HG03025 (cell line): ENCODE measurements at regions not wholly inside any gene's neighbourhood (a gene's known extent, or its start where the extent isn't known, plus 50 kb on each side); places are given as distances from the start of the nearest gene placed in this dataset.

Experiments used
- ATAC-seq: cut with Tn5 transposase; IDR thresholded peaks from one replicate; pipeline ENCODE4 v1.9.1; 2021; ENCODE audit warnings: mild to moderate bottlenecking, moderate library complexity; ENCODE audit not compliant: unreplicated experiment, low FRiP score

DNA sequence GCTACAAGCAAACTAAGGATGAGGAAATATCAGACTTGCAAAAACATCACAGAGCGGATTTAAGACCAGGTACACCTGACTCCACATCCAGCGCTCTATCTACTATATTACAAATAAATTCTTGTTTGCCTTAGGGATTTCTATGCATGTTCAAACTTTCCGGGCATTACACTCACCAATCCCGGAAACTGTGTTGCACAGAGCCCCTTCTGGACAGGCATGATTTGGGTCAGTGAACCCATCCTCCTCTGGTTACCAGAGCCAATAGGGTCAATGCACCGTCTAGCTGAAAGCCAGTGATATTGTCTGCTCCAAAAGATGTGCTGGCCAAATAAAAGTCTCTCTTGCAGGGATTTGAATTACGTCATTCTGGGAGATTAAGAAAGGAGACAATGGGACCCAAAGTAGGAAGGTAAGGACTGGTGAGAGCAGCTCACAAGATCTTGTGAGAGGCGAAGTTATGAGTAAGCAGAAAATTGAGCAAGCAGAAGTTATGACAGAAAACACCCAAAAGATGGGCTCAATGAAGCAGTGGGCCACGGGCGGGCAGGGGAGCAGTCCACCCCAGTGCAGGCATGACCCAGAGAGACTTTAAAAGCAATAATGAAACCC, 155.8 kb upstream of the RAI14 start:
- ATAC-seq: no peak

DNA sequence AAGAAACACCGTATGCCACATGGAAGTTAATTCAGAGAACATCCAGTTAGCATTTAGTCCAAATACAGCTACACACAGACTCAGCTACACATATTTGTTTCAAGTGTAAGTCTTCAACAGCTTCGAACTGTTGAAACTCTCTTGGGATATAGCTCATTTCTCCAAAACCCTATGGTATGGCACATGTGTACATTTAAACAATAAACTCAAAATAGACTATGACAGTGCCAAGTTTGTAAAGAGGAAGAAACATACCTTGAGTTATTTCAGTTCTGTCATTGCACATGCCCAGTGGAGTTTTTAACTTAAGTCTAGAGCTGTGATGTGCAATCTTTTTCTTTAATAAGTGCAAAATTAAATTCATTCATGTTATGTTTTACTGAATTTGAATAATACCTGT, 155.1 kb upstream of the RAI14 start:
- no peak for ATAC-seq

DNA sequence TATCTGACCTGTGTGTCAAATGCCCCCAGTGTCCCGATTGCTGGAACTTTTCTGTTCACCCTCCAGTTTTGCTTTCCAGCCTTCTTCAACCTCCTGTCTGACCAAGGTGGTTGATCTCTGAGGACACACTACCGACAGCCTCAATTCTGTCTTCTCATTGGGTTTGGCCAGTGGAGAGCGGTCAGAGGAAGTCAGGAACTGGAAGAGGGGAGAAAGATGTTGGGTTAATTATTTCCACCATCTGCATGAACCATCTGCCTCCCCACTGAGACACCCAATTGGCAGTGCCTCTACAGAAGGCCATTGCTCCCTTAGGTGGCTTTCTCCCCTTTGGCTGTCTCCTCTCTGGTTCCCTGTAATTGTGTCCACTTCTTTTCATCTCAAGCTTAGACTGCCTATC, 154.3 kb upstream of the RAI14 start:
- ATAC-seq: no peak

DNA sequence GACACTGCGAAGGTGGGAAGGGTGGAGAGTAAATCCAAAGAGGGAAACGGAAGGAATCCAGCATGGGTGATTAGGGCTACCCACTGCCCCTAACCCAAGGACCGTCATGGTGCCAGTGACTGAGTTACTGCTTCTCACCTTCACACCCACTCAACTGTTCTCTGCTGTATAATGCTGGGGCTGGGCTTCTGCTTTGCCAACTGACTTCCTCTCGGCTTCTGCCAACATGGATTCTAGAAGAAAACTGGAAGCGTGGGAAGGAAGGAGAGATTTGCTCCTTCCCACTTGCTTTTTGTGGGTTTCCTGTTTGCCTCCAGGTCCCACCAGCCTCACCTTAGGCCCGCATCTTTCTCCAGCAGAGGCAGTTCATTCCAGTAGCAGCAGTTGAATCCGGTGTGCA, 153.5 kb upstream of the RAI14 start:
- ATAC-seq: no peak

DNA sequence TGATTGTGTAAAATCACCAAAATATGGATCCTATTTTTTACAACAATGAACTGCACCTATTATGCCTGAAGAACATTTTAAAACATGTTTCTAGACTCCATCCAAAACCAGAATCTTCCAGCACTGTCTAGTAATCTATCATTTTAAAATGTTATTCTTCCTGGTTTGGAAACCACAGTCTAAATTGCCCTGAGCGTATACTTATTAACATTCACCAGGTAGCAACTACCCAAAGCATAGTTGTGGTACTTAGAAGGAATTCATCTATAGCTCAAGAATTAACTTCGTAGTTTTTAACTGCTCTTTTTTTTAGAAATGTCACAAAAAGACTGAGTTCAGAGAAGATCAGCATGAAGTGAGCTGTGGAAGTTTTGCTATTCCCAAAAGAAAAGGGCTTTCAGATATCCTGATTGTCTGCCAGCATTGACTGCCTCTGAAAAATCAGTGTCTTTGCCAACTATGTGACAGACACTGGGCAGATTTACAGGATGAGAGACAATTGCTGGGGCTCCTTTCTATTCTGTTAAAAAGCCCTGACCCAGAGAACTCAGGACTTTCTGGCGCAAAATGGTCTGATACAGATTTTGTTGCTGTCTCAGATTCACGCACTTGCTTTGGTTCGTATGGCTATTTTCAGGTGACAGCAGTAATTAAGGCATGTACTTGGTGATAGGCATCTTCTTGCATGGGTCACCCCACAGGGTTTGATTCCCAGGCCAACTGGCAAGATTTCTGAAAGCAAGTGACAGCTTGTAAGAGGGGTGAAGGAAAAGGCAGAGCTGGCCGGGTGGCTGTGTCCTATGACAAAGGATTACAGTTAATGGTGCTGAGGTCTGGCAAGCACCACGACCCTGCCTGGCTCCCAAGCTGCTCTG, 152.5 kb upstream of the RAI14 start:
- ATAC-seq: no peak

DNA sequence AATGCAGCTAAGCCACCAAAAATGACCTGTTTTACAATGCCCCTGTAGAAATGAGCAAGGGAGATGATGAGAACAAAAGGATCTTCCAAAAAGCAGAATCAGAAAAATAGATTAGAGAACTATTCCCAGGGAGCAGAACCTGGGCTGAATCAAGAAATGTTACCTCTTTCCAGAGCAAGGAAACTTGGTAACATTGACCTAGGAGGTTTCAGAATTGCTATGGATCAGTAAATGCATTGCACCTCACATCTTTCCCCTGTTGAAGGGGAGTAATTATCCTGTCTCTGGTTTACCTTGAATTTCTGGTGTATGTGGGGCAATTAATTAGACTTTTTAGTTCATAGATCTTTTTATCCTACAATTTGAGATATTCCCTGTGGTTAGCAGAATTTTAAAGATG, 151.2 kb upstream of the RAI14 start:
- ATAC-seq: no peak

DNA sequence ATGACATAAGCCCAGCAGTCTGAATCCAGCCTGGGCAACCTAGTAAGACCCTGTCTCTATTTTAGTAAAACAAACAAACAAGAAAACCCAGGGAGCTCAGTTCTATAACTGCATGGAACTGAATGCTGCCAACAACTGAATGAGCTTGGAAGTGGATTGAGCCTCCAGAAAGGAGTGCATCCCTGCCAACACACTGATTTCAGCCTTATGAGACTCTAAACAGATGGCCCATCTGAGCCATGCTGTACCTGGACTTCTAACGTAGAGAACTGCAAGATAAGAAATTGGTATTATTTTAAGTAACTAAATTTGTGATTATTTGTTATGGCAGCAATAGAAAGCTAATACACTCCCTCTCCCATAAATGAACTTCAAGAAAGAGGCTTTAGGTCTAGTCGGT, 150.4 kb upstream of the RAI14 start:
- no peak for ATAC-seq

DNA sequence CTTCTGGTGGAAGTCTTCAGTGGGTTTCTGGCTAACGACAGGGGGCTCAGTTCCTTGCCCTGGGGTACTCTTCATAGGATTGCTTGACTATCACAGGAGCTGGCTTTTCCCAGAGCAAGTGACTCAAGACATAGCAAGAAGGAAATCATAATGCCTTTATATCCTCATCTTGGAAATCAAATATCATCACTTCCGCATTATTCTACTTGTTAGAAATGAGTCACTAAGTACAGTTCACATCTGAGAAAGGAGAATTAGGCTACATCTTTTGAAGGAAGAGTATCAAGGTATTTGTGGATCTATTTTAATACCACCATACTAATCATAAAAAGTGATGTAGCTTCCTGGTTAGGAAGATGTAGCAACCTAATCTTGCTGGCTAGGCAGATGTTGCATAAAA, 148.2 kb upstream of the RAI14 start:
- no peak for ATAC-seq

DNA sequence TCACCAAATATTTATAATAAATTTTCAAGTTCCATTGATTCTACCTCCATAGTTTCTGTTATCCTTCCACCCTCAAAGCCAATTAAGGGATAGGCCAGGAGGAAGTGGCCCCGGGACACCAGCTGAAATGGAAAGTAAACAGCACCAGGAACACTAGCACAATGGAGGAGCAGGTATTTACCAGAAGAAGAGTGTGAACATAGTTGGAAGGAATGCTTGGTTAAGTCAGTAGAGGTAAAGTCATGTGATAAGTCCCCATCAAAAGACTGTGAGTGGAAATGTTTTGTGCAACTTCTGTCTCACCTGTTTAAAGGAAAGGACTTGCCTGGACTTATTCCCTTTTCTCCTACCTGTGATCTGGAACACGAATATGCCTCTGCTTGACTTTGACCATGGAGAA, 146.7 kb upstream of the RAI14 start:
- no peak for ATAC-seq

DNA sequence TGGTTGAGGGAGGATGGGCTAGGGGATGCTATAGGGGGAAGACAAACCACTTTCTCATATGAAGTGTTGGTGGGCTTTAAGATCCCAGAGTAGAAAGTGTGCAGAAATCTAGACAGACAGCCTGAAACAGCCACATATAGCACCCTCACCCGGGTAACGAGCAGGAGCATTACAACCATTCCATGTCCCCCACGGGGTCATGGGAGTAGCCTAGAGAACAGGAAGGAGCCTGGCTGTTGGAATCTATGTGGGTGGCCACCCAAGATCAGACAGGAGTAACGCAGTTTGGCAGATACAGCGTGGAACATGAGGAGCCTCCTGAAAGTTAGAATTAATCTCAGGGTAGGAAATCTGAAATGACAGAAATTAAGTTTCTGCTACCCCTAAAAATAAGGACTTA, 146.1 kb upstream of the RAI14 start:
- ATAC-seq: no peak

DNA sequence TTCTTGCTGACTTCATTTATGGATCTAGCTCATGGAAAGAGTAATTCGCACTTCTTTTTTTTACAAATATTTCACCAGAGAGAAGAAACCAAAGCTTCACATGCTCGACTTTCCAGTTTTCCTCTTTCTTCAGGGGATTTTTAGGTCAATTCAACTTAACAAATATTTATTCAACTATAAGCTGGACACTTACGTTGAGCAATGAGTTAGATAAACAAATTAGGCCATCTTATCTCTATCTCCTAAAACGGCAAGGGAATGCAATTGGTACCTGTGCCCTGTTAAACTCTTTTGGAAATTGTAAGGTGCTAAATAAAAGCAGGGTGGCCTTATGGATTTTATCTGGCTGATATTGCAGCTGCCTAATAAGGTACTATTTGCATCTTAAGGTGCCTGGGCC, 145.1 kb upstream of the RAI14 start:
- ATAC-seq: no peak

DNA sequence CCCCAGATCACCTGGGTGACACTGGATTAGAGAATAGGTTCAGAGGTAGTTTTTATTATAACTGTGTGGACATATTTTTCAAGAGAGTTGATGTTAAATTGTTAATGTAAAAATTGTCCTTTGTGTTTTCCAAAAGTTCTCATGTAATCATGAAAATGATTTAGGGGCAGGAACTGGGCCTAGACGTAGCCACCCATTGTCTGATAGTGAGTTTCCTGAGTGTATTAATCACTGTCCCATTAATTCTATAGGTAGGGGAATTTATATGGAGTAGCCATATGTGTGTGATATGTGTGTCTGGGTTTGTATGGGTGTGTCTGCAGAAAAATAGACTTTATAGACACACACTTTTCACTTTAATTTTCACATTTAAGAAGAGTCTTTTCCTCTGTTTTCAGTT, 144.6 kb upstream of the RAI14 start:
- ATAC-seq: no peak

DNA sequence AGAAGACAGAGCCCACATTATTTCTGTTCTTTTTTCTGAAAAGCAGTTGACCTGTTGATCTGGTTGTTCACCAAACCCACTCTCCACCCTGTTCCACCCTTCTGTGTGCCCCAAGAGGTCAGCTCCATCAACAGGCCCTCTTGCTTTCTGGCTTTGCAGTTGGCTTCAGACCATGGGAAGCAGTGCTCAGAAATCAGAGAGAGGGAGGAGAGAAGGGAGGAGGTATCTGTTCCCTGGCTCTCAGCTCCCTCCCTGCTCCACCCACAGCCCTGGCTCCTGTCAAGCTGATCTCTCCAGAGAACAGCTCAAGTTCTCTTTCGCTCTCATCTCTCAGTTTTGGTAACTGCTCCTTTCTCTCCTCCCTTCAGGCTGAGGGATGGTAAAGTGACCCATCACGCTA, 144.2 kb upstream of the RAI14 start:
- ATAC-seq: no peak

DNA sequence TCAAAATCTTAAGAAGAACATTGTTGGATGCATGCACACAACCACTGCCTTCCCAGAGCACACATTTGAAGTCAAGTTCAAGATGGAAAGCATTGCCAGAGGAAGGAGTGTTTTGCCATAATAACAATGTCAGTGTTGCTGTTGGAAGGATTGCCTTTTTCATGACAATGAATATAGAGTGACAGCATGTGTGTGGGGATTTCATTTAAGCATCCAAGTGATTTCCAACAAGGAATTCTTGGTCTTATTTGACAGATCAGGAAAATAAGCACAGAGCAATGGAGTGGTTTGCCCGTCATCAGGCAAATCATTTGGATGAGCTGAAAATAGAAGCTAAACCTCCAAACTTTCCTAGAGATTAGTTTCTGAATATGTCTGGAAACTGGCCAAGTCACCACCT, 140.0 kb upstream of the RAI14 start:
- no peak for ATAC-seq

DNA sequence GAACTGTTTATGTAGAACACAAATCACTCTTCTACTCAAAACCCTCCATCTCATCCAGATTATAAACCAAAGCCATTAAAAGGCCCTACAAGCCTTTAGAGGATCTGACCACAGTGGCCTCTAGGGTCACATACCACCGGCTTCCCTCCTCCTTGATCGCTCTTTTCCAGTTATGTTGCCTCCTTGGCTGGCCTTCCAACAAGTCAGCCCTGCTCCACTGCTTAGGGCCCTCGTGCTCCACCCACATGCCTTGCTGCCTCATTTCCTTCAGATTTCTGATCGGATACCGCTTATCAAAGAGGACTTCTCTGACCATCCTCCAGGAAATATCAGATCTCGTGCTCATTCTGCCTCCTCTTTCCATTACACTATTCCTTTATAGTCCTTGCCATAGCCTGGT, 139.4 kb upstream of the RAI14 start:
- ATAC-seq: no peak

DNA sequence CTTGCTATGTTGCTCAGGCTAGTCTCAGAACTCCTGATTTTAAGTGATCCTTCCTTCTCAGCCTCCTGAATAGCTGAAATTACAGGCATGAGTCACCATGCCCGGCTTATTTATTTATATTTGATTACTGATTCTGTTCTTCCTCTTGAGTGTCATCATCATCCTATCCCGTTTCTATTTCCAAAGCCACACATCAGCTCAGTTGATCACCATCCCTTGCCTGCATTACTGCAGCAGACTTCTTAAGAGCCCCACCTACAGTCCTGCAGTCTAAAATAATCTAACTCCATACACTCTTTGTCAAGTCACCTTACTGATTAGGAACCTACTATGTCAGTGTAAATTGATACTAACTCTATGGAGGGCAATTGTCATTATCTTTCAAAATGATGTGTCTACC, 138.9 kb upstream of the RAI14 start:
- no peak for ATAC-seq

DNA sequence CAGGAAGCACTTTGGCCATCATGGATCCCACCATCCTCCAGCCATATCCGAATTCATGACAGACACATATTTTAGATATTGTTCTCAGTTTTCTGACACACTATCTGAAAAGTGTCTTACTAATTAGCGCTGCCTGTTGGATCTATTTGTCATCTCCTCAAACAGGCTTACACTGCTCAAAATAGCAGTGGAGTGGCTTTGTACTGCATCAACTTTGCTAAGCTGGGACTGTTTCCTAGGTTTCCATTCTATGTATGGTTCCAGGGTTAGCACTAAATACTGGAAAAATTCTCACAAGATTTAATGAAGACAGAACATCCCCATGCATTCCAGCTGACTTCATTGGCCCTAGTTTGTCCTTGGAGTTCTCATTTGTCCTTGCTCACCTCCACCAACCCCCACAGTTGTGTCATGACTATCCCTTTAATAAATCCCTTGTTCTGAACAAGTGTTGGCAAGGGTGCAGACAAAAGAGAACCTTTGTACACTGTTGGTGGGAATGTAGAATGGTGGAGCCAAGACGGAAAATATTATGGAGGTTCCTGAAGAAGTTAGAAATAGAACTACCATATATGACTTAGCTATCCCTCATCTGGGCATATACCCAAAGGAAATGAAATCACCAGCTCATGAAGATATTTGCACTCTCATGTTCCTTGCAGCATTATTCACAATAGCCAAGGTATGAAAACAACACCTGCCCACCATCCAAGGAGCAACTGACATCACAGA, 136.5 kb upstream of the RAI14 start:
- ATAC-seq: no peak

DNA sequence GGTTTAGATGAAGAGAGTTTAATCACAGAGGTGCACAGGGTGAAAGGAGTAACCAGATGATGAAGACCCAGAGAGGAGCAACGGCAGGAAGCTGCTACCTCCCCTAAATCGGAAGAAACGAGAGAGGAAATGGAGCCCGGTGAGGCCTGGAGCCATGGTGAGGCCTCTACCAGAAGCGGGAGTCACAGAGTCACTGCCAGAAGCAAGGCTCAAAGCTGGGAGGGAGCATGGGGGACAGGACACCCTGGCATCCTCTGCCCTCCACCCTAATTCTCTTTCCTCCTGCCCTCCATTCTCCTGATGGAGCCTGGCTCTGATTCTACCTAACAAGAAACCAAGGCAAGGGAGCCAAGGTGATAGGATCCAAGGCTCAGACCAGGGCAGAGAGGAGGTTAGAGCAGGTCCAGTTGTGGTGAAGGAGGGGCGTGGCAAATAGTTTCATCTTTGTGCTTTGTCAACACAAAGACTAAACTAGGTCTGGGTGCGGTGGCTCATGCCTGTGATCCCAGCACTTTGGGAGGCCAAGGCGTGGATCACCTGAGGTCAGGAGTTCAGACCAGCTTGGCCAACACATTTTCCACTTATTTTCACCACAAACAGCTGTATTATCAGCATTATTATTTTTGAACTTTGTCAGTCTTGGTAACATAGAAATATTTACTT, 134.4 kb upstream of the RAI14 start:
- ATAC-seq: no peak

DNA sequence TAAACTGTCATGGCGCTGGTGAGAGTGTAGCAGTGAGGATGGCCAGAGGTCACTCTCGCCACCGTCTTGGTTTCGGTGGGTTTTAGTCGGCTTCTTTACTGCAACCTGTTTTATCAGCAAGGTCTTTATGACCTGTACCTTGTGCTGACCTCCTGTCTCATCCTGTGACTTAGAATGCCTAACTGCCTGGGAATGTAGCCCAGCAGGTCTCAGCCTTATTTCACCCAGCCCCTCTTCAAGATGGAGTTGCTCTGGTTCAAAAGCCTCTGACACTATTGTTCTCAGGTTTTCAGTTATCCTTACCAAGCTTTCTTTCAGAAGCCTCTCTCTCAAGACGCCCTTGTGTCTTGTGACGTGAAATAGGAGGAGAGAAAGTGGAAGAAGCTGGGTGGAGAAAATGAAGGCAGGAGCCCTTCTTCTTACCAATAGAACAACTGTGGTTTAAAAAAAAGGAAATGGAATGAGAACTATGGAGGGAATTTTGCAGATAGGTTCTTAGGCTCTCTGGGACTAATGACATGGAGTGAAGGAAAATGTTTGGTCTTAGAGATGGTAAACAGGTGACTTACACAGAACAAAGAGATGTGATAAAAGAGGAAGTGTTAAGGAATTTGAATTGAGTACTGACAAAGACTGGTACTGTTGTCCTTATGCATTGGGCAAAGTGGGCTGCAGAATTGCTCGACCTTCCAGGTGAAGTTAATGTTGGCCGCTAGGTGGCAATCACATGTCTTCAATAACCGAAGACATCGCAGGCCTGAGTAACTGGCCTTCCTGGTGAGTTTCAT, 133.3 kb upstream of the RAI14 start:
- ATAC-seq: peak; percentile 65

DNA sequence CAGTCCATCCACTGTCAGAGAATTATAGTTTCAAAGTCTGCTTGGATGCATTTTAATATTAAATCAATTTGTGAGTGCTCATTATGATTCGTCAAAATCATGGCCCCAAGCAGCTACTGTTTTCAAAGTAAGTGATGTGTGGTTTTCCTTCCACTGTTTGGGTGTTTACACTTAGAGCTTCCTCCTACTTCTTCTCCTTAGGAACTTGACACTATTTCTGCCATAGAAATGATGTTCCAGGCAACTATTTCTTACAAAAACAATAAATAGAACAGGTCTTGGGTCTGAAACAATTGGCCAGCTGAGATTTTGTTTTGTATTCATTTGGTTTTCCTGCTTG, 132.8 kb upstream of the RAI14 start:
- no peak for ATAC-seq

DNA sequence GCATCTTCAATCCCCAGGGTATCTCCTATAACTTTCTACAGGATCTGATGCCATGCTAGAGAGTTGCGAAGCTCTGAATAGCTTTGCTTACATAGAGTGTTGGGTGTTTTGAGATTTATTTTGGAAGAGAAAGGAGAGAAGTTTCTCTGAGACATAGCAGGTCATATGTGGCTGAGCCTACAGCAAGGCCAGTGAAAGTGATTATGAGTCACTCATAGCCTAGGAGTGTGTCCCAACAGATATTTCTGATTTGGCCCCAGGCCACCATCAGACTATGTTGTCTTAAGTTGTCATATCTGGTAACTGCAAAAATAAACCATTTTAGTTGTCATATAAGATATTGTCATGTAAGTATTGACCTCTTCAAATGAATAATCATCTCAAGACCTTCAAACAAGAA, 132.0 kb upstream of the RAI14 start:
- ATAC-seq: no peak
